DND-41 (cell line): ENCODE measurements at regions not wholly inside any gene's neighbourhood (a gene's known extent, or its start where the extent isn't known, plus 50 kb on each side); places are given as distances from the start of the nearest gene placed in this dataset.

Experiments
- EZH2 ChIP-seq: IDR thresholded peaks from 3 replicates; pipeline ENCODE4 v1.6.1; 2012; ENCODE audit warnings: borderline replicate concordance, low read depth, mild to moderate bottlenecking, moderate library complexity, low read length, inconsistent platforms; ENCODE audit not compliant: severe bottlenecking
- TF ChIP-seq, protein P1 (sequence below): IDR thresholded peaks from 2 replicates; pipeline ENCODE4 v1.5.1; 2012; ENCODE audit warnings: borderline replicate concordance, low read length, moderate library complexity, mild to moderate bottlenecking; ENCODE audit not compliant: poor library complexity, severe bottlenecking; ENCODE audit errors: extremely low read depth

GRCh38 chr16:35308674-35309073 lies 1849.3 kb downstream of the TP53TG3F start:
- TF ChIP-seq EZH2: no peak
- TF ChIP-seq, protein P1, sequence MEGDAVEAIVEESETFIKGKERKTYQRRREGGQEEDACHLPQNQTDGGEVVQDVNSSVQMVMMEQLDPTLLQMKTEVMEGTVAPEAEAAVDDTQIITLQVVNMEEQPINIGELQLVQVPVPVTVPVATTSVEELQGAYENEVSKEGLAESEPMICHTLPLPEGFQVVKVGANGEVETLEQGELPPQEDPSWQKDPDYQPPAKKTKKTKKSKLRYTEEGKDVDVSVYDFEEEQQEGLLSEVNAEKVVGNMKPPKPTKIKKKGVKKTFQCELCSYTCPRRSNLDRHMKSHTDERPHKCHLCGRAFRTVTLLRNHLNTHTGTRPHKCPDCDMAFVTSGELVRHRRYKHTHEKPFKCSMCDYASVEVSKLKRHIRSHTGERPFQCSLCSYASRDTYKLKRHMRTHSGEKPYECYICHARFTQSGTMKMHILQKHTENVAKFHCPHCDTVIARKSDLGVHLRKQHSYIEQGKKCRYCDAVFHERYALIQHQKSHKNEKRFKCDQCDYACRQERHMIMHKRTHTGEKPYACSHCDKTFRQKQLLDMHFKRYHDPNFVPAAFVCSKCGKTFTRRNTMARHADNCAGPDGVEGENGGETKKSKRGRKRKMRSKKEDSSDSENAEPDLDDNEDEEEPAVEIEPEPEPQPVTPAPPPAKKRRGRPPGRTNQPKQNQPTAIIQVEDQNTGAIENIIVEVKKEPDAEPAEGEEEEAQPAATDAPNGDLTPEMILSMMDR: no peak
